ENCODE measurements at regions not wholly inside any gene's neighbourhood (a gene's known extent, or its start where the extent isn't known, plus 50 kb on each side); places are given as distances from the start of the nearest gene placed in this dataset.
"Not testable (repeated sequence)": the region's sequence is repeated elsewhere in the genome, so short reads cannot be mapped to it uniquely, and the experiment has no call there.

GRCh38 chr10:9505546-9505945 lies 1451.1 kb downstream of the GATA3 start:
- FAIRE-seq (no peak), DNase-seq (ENCODE audit: insufficient read length, low spot score) (no peak)

GRCh38 chr10:9508606-9509005 lies 1454.1 kb downstream of the GATA3 start:
- DNase-seq (ENCODE audit: insufficient read length, low spot score), result no peak
- FAIRE-seq, result no peak

- DNase-seq (ENCODE audit: insufficient read length, low spot score) (no peak), FAIRE-seq (no peak)
Observed at GRCh38 chr10:9510626-9511025, 1456.1 kb downstream of the GATA3 start.

GRCh38 chr10:9515922-9516321 lies 1461.4 kb downstream of the GATA3 start:
- FAIRE-seq (no peak), DNase-seq (ENCODE audit: insufficient read length, low spot score) (no peak)

- no peak for FAIRE-seq
Observed at GRCh38 chr10:9535744-9536143, 1481.3 kb downstream of the GATA3 start.

GRCh38 chr10:9545073-9545472 lies 1472.6 kb upstream of the CELF2 start:
- no peak for FAIRE-seq
- DNase-seq (ENCODE audit: insufficient read length, low spot score), result no peak

More at GRCh38 chr10:9535744-9536143, 1481.3 kb downstream of the GATA3 start:
- DNase-seq (ENCODE audit: insufficient read length, low spot score), result no peak

GRCh38 chr10:9547936-9548904 lies 1469.5 kb upstream of the CELF2 start:
- DNase-seq (ENCODE audit: insufficient read length, low spot score) (no peak), FAIRE-seq (no peak)

GRCh38 chr10:9550810-9551209 lies 1466.9 kb upstream of the CELF2 start:
- FAIRE-seq (no peak), DNase-seq (ENCODE audit: insufficient read length, low spot score) (no peak)

- no peak for DNase-seq (ENCODE audit: insufficient read length, low spot score)
Observed at GRCh38 chr10:9554321-9554720, 1463.4 kb upstream of the CELF2 start.

GRCh38 chr10:9560976-9561375 lies 1456.7 kb upstream of the CELF2 start:
- no peak for DNase-seq (ENCODE audit: insufficient read length, low spot score)

More at GRCh38 chr10:9554321-9554720, 1463.4 kb upstream of the CELF2 start:
- FAIRE-seq, result no peak

GRCh38 chr10:9561821-9562505 lies 1455.7 kb upstream of the CELF2 start:
- FAIRE-seq (no peak), DNase-seq (ENCODE audit: insufficient read length, low spot score) (no peak)

More at GRCh38 chr10:9560976-9561375, 1456.7 kb upstream of the CELF2 start:
- FAIRE-seq, result no peak

GRCh38 chr10:9577746-9578145 lies 1439.9 kb upstream of the CELF2 start:
- FAIRE-seq, result no peak
- DNase-seq (ENCODE audit: insufficient read length, low spot score), result no peak

- FAIRE-seq, result no peak
- no peak for DNase-seq (ENCODE audit: insufficient read length, low spot score)
Observed at GRCh38 chr10:9579110-9579705, 1438.5 kb upstream of the CELF2 start.

- DNase-seq (ENCODE audit: insufficient read length, low spot score); FAIRE-seq: not testable (repeated sequence)
Observed at GRCh38 chr10:9582803-9583202, 1434.9 kb upstream of the CELF2 start.

- no peak for DNase-seq (ENCODE audit: insufficient read length, low spot score)
Observed at GRCh38 chr10:9596368-9596920, 1421.2 kb upstream of the CELF2 start.

GRCh38 chr10:9602998-9603397 lies 1414.7 kb upstream of the CELF2 start:
- FAIRE-seq (no peak), DNase-seq (ENCODE audit: insufficient read length, low spot score) (no peak)

More at GRCh38 chr10:9596368-9596920, 1421.2 kb upstream of the CELF2 start:
- no peak for FAIRE-seq

GRCh38 chr10:9603972-9604371 lies 1413.7 kb upstream of the CELF2 start:
- FAIRE-seq, result no peak

GRCh38 chr10:9605231-9605630 lies 1412.4 kb upstream of the CELF2 start:
- no peak for FAIRE-seq
- DNase-seq (ENCODE audit: insufficient read length, low spot score), result no peak

More at GRCh38 chr10:9603972-9604371, 1413.7 kb upstream of the CELF2 start:
- DNase-seq (ENCODE audit: insufficient read length, low spot score), result no peak

GRCh38 chr10:9608602-9609001 lies 1409.1 kb upstream of the CELF2 start:
- no peak for FAIRE-seq

GRCh38 chr10:9613338-9614075 lies 1404.2 kb upstream of the CELF2 start:
- FAIRE-seq (no peak), DNase-seq (ENCODE audit: insufficient read length, low spot score) (no peak)

More at GRCh38 chr10:9608602-9609001, 1409.1 kb upstream of the CELF2 start:
- DNase-seq (ENCODE audit: insufficient read length, low spot score), result no peak

Data from HTR-8/SVneo (cell line).